GM19397 (cell line): ENCODE measurements at regions not wholly inside any gene's neighbourhood (a gene's known extent, or its start where the extent isn't known, plus 50 kb on each side); places are given as distances from the start of the nearest gene placed in this dataset.

Experiments used
- ATAC-seq: cut with Tn5 transposase; IDR thresholded peaks from one replicate; pipeline ENCODE4 v1.9.1; 2021; ENCODE audit warnings: mild to moderate bottlenecking, moderate library complexity; ENCODE audit not compliant: unreplicated experiment

- no peak for ATAC-seq
Measured at GRCh38 chr12:45548426-45548825, 181.1 kb upstream of the ARID2 start.

GRCh38 chr12:45549337-45549902 lies 180.1 kb upstream of the ARID2 start:
- ATAC-seq, result no peak

DNA sequence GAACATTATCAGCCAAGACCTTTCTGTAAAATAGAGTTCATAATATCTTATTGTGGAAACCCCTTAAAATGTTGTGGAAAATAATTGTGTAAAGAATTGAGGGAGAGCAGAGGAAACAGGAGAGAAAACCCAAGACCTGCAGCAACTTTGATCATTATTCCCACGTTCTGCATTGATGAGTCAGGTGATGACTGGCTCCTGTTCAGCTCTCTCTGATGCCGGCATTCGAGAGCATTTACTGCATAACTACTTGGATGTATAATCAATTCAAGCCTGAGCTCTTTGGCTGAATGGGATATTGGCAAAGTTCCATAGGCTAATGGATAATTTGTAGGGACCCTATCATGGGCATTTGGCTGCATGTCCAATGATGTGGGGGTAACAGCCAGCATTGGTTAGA lies 176.3 kb upstream of the ARID2 start:
- no peak for ATAC-seq

GRCh38 chr12:45557016-45557415 lies 172.5 kb upstream of the ARID2 start:
- no peak for ATAC-seq

DNA sequence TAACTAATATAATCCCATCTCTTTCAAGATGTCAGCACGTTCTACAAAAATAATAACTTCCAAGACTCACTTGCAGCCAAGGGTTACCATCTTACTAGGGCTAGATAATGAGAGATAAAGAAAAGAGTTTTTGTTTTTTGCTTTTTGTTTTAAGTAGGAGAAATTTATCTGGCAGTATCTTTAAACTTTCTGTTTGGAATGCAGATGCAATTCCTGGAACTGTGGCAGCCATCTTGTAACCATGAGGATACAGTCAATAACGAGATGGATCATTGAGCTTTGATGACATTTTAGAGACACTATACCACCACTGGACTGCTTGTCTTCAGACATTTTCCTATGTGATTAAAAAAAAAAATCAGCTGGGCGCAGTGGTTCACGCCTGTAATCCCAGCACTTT lies 171.2 kb upstream of the ARID2 start:
- no peak for ATAC-seq

DNA sequence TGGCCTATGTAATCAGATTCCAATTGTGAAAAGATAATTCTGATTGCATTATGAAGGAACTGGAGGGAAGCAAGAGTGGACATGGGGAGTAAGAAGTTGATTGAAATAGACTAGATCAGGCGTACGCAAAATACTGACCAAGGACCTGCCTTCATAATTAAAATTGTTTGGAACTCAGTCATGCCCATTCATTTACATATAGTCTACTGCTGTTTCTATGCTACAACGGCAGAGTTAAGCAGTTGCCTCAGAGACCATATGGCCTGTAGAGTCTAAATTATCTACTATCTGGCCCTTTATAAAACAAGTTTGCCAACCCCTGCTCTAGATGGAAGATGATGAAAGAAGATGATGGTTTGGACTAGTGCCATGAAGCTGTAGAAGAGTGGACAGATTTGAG lies 170.0 kb upstream of the ARID2 start:
- ATAC-seq, result no peak

- no peak for ATAC-seq
Measured at GRCh38 chr12:45560689-45561088, 168.8 kb upstream of the ARID2 start.

DNA sequence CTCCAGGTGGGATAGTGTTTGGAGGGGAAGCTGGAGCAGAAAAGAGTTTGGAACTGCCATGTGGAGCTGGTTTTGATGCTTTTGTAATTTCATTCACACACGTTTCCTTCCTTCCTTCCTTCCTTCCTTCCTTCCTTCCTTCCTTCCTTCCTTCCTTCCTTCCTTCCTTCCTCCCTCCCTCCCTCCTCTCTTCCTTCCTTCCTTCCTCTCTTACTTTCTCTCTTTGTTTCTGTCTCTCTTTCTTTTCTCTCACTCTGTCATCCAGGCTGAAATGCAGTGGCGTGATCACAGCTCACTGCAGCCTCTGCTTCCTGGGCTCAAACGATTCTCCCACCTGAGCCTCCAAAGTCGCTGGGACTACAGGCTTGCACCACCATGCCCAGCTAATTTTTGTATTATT lies 168.0 kb upstream of the ARID2 start:
- no peak for ATAC-seq

GRCh38 chr12:45565590-45565989 lies 163.9 kb upstream of the ARID2 start:
- ATAC-seq, result no peak

DNA sequence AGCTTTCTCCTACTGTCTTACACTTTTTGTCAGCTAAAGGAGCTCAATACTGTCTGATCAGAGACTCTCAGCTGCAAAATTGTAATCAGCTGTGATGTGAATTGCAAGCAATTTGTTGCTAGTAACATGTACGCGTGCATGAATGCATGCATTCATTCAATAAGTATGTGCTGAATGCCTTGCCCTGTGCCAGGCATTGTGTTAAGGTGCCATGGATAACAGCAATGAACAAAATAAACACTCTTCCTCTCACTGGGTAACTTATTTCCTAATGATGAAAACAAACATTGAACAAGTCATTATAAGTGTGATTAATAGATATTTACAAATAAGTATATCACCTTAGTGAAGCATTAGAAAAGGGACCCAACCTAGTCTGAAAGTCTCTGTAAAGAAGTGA lies 163.2 kb upstream of the ARID2 start:
- ATAC-seq, result no peak

- ATAC-seq, result no peak
Measured at GRCh38 chr12:45568808-45569207, 160.7 kb upstream of the ARID2 start.

- ATAC-seq, result no peak
Measured at GRCh38 chr12:45570501-45570900, 159.0 kb upstream of the ARID2 start.

DNA sequence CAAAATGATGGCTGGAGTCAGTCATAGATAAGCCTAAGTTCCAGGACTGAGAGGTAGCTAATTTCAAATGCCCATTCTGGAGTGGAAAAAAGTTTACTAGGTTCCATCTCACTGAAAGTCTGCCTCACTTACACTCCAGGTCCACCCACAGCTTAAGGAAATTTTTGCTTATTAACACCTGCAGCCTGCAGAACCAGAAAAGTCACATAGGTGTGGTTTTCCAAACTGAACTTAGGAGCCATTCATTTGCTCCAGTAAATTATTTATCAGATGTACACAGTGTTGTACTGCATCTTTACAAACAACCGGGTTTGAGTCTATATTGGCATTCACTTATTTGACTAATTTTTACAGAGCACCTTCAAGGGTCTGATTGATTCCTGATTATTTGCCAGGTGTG lies 157.4 kb upstream of the ARID2 start:
- ATAC-seq, result no peak

- ATAC-seq, result no peak
Measured at GRCh38 chr12:45575417-45575816, 154.1 kb upstream of the ARID2 start.

DNA sequence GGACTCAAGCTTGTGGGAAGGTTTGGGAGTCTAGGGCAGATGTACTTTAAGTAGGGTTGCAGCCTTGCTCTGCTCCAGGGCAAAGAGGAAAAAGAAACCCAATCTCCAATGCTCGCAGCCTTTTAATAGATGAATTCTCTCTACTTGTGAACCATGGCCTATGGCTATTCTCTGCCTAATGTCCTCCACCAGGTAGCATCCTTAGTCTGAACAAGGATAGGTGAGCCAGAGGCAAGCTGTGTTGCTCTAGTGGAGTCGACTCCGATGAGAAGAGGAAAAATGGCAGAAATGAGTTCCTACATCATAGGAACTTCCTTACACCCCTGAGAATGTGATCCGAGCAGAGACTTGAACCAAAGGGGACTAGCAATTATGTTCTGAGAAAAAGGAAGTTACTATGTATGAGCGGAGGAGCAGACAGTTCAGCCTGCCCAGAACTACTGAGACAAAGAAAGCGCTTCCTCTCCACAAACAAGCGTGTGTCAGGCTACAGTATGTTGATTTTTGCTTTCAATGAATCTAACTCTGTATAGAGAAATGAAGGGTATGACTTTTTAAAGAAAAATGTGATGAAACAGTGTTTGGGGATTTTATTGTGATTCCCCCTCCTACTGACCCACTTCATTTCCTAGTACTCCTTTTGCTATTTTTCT lies 153.6 kb upstream of the ARID2 start:
- ATAC-seq, result peak; percentile 70

GRCh38 chr12:45577844-45578399 lies 151.6 kb upstream of the ARID2 start:
- no peak for ATAC-seq

- no peak for ATAC-seq
Measured at GRCh38 chr12:45580356-45580969, 149.0 kb upstream of the ARID2 start.

DNA sequence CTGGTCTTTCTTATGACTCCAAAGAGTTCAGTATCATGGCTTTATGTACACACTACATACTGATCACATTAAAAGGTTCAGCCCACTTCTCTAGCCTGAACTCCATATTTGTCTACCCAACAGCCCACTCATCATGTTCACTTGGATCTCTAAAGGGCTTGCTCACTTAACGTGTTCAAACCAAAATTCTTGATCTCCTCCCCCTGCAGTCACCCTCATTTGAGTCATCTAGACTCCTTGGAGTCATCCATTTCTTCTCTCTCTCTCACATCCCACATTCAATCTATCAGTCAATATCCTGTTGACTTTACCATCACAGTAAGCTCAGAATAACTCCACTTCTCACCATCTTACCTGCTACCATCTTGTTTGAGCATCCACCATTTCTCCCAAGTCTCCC lies 148.4 kb upstream of the ARID2 start:
- no peak for ATAC-seq

DNA sequence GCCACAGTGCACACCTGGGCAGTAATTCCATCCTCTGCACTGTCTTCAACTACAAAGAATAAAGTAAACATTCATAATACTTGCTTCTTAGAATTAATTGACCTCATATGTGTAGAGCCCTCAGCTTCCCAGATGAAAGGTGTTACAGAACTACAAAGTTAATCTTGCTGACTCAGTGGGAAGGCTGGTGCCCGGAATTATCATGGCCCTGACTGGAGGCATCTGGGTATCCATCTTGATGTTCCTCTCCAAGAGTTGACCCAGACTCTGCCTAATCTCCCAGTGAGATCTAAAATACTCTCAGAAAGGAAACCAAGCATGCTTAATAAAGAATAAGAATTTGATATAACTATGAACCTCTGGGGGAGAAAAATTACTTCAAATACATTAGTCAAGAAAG lies 147.0 kb upstream of the ARID2 start:
- no peak for ATAC-seq

GRCh38 chr12:45582986-45583659 lies 146.4 kb upstream of the ARID2 start:
- no peak for ATAC-seq

- ATAC-seq, result no peak
Measured at GRCh38 chr12:45584336-45584735, 145.2 kb upstream of the ARID2 start.
